H7 (cell line): ENCODE measurements at regions not wholly inside any gene's neighbourhood (a gene's known extent, or its start where the extent isn't known, plus 50 kb on each side); places are given as distances from the start of the nearest gene placed in this dataset.

Experiments used
- DNase-seq: peaks from one replicate; pipeline ENCODE4 v3.0.0; 2012
- H3K27me3 ChIP-seq: 2 replicates; pipeline ENCODE4 v1.6.0; 2011; ENCODE audit warnings: mild to moderate bottlenecking, low read length; ENCODE audit not compliant: control insufficient read depth, insufficient read depth
- H3K36me3 ChIP-seq: replicated peaks from 2 replicates; pipeline ENCODE4 v1.5.1; 2011; ENCODE audit warnings: low read length; ENCODE audit not compliant: control insufficient read depth, insufficient read depth
- H3K4me3 ChIP-seq: 2 replicates; pipeline ENCODE4 v1.5.1; 2011; ENCODE audit warnings: low read depth, mild to moderate bottlenecking, control low read depth, low read length, moderate library complexity; ENCODE audit not compliant: insufficient read depth

DNA sequence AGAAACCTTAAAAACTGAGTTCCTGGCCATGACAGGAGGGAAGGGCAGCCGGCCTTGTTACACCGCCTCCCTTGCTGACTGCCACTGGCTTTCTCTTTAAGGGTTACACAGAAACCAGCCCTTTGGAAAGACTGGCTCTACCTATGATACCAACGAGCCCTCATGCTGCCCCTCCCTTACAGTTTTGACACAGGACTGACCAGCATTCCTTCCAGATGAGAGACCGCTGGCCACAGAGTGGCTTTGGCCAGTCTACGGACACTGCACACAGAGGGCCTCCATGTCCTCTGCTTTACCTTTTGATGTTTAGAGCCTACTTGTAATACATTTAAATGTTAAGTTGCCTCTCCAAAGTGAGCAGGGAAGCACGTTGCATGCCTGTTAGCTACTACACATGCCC is 243.2 kb upstream of the GMDS start:
- no peaks in the 10 kb centered on the region for H3K27me3 ChIP-seq
- no peak for DNase-seq
- H3K4me3 ChIP-seq: no peak overlapping the region
- no peaks in the 10 kb centered on the region for H3K36me3 ChIP-seq

DNA sequence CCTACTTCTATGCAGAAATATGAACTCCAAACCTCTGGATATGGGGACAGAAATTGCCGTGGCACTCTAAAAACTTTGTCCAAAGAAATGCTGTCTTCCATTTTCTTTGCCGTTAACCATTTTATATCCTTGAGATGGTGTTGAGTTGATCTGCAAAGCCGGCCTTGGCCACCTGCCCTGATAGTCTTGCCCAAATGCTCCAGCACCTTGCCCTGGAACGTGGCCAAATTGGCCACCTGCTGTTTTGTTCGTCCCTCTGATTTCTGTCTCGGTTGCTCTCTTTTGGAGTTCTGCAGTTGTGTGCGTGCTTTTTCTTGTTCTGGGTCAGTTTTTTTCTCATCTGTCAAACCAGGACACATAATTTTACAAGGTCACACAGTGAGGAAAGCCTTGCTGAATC is 239.7 kb upstream of the GMDS start:
- no peaks in the 10 kb centered on the region for H3K27me3 ChIP-seq
- no peak for DNase-seq
- no peaks in the 10 kb centered on the region for H3K36me3 ChIP-seq
- no peak overlapping the region for H3K4me3 ChIP-seq

DNA sequence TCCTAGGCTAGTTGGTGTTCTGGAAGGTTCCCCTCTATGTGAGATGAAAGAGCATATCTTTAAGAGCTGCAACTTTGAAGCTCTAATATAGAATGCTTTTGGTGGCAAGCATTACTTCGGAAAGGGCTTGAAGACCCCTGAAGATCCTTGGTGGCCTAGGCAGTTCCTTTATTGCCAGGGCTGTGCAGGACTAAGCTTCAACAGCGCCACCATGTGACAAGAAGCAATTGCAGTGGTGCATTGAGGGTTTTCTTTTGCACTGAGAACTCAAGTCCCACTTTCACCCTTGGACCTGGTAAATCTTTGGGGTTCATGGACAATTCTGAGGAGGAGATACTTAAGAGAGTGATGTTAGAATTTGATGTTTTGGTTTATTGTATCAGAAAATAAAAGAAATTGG is 237.4 kb upstream of the GMDS start:
- no peak for DNase-seq
- H3K4me3 ChIP-seq: no peak overlapping the region
- H3K36me3 ChIP-seq: no peaks in the 10 kb centered on the region

DNA sequence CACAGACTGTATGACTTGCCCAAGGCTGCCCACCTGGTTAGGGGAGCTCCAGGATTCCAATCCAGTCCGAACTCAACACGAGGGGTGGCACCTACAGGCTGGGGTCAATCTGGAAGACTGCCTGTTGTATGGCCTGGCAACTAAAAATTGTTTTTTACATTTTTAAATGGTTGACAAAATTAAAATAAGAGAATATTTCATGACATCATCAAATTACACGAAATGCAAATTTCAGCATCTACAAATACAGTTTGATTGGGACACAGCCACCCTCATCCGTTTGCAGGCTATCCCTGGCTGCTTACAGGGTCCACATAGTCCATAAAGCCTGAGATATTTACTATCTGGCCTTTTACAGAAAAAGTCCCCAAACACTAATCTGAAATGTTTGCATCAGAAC is 235.9 kb upstream of the GMDS start:
- DNase-seq: no peak
- no peak overlapping the region for H3K4me3 ChIP-seq
- no peaks in the 10 kb centered on the region for H3K27me3 ChIP-seq
- H3K36me3 ChIP-seq: no peaks in the 10 kb centered on the region

More for the DNA sequence above, 237.4 kb upstream of the GMDS start:
- H3K27me3 ChIP-seq: no peaks in the 10 kb centered on the region

DNA sequence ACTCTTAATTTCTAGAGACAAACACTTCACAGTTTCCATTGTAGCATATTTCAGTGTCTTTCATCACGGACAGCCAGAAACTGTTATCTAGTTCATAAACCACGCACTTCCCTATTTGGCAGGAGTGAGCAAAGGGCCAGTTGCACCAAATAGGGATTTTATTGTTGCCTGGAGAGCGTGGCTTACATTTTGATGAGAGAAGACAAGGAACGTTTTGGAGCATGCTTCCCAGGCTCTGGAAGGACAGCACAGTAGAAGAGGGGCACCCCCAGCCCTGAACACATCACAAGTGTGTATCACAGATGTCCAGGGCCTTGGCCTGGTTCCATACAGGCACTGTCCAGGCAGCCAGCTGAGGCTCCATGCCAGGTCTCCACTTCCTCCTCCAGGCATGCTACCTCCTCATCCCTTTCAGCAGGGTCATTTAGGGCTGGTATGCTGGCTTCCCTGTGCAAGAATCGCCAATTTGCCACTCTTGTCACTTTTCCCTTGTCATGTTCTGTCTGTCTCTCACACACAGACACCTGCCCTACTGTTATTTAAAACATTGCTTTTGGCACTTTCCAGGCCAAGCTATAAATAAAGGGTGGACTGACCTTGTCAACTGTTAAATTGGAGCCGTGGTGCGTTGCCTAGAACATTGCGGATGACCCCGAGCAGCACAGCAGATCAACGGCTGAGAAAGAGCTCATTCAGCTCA is 235.0 kb upstream of the GMDS start:
- H3K36me3 ChIP-seq: no peaks in the 10 kb centered on the region
- no peak for DNase-seq
- H3K4me3 ChIP-seq: no peak overlapping the region

DNA sequence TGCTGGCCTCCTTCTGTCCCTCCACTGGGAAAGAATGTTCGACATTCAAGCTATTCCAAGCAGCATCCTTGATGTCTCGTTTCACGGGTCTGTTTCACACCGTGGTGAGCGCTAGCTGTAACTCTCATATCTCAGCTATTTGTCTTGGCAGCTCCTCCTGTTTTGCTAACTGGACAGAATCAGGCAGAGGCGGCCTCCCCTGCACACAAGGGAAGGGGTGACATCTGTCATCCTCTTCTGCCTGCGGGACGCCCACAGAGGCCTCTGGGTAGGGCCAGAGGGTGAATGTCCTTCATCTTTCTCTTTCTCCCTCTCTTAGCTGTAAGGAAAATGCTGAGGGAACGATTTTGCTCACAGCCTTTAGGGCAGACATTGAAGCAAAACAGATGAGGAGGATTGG is 232.8 kb upstream of the GMDS start:
- no peak for DNase-seq
- H3K4me3 ChIP-seq: no peak overlapping the region
- H3K36me3 ChIP-seq: no peaks in the 10 kb centered on the region
- H3K27me3 ChIP-seq: no peaks in the 10 kb centered on the region

More for the DNA sequence above, 235.0 kb upstream of the GMDS start:
- H3K27me3 ChIP-seq: no peaks in the 10 kb centered on the region

DNA sequence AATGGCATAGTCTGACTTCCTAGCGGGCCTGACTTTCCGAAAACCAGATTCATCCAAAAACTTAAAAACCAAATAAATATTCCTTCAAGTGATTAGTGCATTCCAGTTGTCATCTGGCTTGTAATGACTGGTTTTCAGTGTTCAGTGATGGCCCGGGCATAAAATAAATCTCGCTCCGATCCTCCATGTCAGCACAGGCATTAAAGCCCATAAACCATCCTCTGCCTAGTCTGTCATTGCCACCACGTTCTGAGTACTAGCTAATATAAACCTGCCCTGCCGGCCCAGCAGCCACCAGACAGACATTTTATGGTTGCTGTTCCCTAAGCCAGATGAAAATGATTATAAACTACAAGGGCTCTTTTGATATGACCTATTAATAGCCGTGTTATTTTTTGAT is 232.3 kb upstream of the GMDS start:
- Histone ChIP-seq H3K4me3 (no peak overlapping the region), H3K36me3 (no peaks in the 10 kb centered on the region), H3K27me3 (no peaks in the 10 kb centered on the region)
- DNase-seq: no peak

DNA sequence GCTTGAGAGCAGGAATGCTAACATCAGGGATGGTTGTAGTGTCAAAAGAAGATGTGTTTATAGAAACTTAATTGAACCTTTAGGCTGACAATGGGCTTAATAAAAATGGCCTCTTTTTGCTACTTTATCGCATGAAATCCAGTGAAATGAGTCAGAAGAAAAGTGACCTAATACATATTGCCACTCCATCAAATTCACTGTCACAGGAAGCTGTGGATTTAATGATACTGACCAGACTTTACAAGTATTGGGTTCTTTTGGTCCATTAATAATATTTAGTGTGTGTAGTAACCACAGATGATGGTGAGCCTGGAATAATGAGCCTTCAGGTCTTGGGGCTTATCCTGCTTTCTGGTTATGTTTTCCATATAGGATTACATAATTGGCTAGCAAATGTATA is 231.8 kb upstream of the GMDS start:
- no peak for DNase-seq
- Histone ChIP-seq H3K27me3 (no peaks in the 10 kb centered on the region), H3K4me3 (no peak overlapping the region), H3K36me3 (no peaks in the 10 kb centered on the region)

DNA sequence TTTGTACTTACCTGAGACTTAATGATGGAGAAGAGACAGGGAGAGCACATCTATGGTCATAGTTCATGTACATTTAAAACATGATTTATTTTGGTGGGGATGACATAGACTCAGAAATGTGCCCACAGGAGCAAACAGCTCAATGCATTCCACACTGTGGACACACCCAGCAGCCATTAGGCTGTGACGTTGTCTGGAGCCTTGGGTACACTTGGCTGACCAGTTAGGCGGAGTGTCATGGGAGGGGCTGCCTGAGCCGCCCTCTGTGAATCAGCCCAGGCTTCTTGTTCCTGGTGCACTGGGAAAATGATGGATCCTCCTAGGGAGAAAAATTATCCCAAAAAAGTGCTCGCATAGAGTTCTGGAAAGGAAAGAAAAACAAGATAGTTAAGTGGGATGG is 231.0 kb upstream of the GMDS start:
- DNase-seq: no peak
- Histone ChIP-seq H3K36me3 (no peaks in the 10 kb centered on the region), H3K4me3 (no peak overlapping the region), H3K27me3 (no peaks in the 10 kb centered on the region)

DNA sequence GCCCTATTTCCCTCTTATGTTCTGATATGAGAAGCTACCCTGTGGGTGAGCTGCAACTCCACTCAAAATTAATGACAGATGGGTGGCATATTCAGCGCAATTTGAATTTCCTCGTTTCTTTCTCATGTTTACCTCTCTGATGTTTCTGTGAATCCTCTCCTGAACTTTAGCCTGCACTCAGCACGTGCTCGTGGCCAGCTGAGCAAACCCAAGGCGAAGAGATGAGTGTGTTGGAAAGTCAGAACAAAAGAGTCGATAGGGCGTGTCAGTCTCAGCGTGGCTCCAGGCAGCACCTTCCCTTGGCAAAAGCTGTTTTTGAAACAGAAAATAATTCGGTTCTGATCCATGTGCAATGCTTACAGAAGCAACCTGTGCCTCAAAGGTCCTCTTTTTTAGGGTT is 226.1 kb upstream of the GMDS start:
- DNase-seq: no peak
- Histone ChIP-seq H3K36me3 (no peaks in the 10 kb centered on the region), H3K4me3 (no peak overlapping the region), H3K27me3 (no peaks in the 10 kb centered on the region; the same call in 1 of the 2 replicates)

DNA sequence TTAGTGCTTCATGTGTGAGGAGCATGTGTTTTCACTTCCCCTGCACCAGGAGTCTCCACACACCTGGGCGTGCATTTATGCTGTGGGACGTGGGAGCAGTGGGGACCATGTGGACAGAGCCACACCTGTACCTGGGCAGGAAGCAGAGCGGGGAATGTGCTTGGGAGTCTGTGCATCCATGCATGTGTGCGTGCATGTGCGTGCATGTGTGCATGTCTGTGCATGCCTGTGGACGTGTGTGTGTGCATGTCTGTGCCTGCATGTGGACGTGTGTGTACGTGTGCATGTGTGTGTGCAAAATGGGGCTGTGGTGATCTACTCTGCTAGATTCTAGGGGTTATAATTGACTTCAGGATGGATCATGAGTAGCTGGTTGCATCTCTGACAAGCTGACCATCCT is 224.0 kb upstream of the GMDS start:
- no peaks in the 10 kb centered on the region for H3K36me3 ChIP-seq

DNA sequence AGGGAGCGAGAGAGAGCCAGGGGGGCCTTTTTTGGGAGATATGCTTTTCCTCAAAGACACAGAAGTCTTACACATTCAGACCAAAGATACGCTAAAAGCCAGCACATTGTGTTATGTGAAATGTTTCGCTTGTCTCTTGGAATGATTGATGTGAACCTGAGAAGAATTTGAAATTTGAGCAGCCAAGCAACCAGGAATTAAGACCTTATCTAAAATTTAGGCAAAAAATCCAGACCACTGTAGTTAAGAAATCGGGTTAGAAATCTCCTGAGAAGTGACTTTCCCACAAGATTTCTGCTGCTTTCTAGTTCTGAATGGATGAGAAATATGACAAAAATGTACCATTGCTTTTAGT is 223.2 kb upstream of the GMDS start:
- H3K27me3 ChIP-seq: no peaks in the 10 kb centered on the region; the same call in 1 of the 2 replicates
- H3K4me3 ChIP-seq: no peak overlapping the region; the same call in 1 of the 2 replicates
- DNase-seq: no peak
- no peaks in the 10 kb centered on the region for H3K36me3 ChIP-seq

More for the DNA sequence above, 224.0 kb upstream of the GMDS start:
- no peak for DNase-seq
- Histone ChIP-seq H3K4me3 (no peak overlapping the region), H3K27me3 (no peaks in the 10 kb centered on the region; the same call in 1 of the 2 replicates)

DNA sequence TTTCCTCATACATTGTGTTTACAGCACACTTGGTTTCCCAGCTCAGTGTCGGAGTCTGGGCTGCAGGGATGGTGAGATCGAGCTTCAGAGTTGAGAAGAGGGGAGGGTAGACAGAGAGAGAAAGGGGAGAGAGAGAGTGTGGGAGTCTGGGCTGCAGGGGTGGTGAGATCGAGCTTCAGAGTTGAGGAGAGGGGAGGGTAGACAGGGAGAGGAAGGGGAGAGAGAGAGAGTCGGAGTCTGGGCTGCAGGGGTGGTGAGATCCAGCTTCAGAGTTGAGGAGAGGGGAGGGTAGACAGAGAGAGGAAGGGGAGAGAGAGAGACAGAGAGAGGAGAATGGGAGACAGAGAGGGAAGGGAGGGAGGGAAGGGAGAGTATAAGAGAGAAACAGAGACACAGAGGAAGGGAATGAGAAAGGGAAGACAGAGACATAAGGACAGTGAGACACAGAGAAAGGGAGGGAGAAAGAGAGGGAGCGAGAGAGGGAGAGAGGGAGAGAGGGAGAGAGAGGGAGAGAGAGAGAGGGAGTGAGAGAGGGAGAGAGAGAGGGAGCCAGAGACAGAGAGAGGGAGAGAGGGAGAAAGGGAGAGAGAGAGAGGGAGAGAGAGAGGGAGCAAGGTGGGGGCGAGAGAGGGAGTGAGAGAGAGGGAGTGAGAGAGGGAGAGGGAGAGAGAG is 222.7 kb upstream of the GMDS start:
- H3K27me3 ChIP-seq: no peaks in the 10 kb centered on the region; the same call in 1 of the 2 replicates
- no peaks in the 10 kb centered on the region for H3K36me3 ChIP-seq
- peak overlapping the region; percentile 16; the same call in 1 of the 2 replicates for H3K4me3 ChIP-seq
- no peak for DNase-seq

DNA sequence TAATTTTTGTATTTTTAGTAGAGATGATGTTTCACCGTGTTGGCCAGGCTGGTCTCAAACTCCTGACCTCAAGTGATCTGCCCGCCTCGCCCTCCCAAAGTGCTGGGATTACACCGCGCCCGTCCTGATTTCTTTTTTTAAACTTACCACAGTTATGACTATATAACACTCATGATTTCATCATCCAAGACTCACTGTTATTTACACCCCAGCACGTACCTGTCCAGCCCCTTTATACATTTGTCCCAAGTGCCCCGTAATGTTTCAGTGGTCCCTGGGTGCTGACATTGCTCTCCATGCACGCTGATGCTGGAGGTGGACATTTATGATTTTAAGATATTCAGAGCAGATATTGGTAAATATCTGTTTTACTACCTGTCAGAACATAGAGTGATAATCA is 219.9 kb upstream of the GMDS start:
- no peak for DNase-seq
- Histone ChIP-seq H3K4me3 (no peak overlapping the region), H3K27me3 (no peaks in the 10 kb centered on the region; the same call in 1 of the 2 replicates), H3K36me3 (no peaks in the 10 kb centered on the region)

DNA sequence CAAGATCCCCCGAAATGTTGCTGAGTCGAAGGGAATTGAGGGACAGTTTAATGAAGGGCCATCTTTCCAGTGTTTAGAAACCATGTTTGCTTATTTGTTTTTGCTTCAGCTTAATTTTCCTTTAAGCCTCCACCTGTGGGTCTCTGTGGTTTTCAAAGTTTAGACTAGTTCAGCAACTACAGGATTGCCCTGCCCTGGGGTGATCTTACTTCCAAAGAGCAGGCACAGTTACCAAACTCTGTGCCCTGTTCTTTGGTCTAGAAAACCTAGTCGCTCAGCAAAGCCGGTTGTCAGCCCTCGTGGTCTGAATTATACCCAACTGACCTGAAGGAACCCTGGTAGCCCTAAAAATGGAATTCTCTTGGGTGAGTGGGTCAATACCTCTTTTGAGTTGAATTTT is 219.2 kb upstream of the GMDS start:
- H3K27me3 ChIP-seq: no peaks in the 10 kb centered on the region; the same call in 1 of the 2 replicates
- no peak for DNase-seq
- no peak overlapping the region for H3K4me3 ChIP-seq
- no peaks in the 10 kb centered on the region for H3K36me3 ChIP-seq
